HFFc6 (cell line): ENCODE measurements at regions not wholly inside any gene's neighbourhood (a gene's known extent, or its start where the extent isn't known, plus 50 kb on each side); places are given as distances from the start of the nearest gene placed in this dataset.
"Not testable (repeated sequence)": the region's sequence is repeated elsewhere in the genome, so short reads cannot be mapped to it uniquely, and the experiment has no call there.

Source experiments
- DNase-seq: peaks from one replicate; pipeline ENCODE4 v3.0.0-alpha.2; 2018
- H3K27ac Mint-ChIP-seq: 2 replicates; pipeline ENCODE4 v1.8.0; 2020; ENCODE audit warnings: mild to moderate bottlenecking, mixed read lengths
- H3K27me3 Mint-ChIP-seq: 2 replicates; pipeline ENCODE4 v1.8.0; 2021; ENCODE audit warnings: mild to moderate bottlenecking, moderate library complexity, mixed read lengths; ENCODE audit not compliant: insufficient read depth
- H3K36me3 Mint-ChIP-seq: 2 replicates; pipeline ENCODE4 v1.8.0; 2021; ENCODE audit warnings: low read depth, mixed read lengths
- H3K4me1 Mint-ChIP-seq: 2 replicates; pipeline ENCODE4 v1.8.0; 2020; ENCODE audit warnings: low read depth, mixed read lengths
- H3K4me3 Mint-ChIP-seq: 2 replicates; pipeline ENCODE4 v1.8.0; 2020; ENCODE audit warnings: mild to moderate bottlenecking, moderate library complexity, mixed read lengths
- H3K9me3 Mint-ChIP-seq: 2 replicates; pipeline ENCODE4 v1.8.0; 2020; ENCODE audit warnings: mild to moderate bottlenecking, mixed read lengths
- CTCF ChIP-seq: fragments of 200-600 bp; sonication (generic); IDR thresholded peaks from 2 replicates; pipeline ENCODE4 v1.5.0; 2021; ENCODE audit warnings: antibody characterized with exemption, mild to moderate bottlenecking

- Mint-ChIP-seq H3K27me3 (peaks cover 35% of the 10 kb centered on the region), H3K27ac (no peak overlapping the region)
Observed at GRCh38 chr20:63139356-63139755, 76.6 kb downstream of the YTHDF1 start.

DNA sequence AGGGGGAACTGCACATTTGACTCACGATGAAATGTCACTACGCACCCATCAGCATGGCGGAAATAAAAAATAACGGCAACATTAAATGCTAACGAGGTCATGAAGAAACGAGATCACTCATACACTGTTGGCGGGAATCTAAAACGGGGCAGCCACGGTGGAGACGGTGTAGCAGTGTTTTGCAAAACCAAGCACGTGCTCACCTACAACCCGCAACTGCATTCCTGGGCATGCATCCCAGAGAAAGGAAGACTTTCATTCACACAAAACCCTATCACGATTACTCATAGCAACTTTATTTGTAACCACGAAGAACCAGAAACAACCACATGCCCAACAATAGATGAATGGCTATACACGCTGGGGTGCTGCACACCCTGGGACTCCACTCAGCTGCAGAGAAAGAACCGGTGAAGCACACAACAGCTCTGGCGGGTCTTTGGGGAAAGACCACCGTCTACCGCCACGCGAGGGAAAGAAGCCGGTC lies 77.0 kb downstream of the YTHDF1 start:
- H3K27ac Mint-ChIP-seq: no peak overlapping the region
- no peak overlapping the region for H3K4me3 Mint-ChIP-seq
- TF ChIP-seq CTCF: no peak
- peaks cover 4% of the 10 kb centered on the region; the same call in 1 of the 2 replicates for H3K36me3 Mint-ChIP-seq
- H3K27me3 Mint-ChIP-seq: peaks cover 31% of the 10 kb centered on the region
- H3K4me1 Mint-ChIP-seq: no peaks in the 10 kb centered on the region; the same call in 1 of the 2 replicates
- no peak for DNase-seq
- no peaks in the 10 kb centered on the region for H3K9me3 Mint-ChIP-seq

More at GRCh38 chr20:63139356-63139755, 76.6 kb downstream of the YTHDF1 start:
- no peak overlapping the region for H3K4me3 Mint-ChIP-seq
- no peak for DNase-seq
- no peak for TF ChIP-seq CTCF
- H3K9me3 Mint-ChIP-seq: no peaks in the 10 kb centered on the region
- no peaks in the 10 kb centered on the region; the same call in 1 of the 2 replicates for H3K4me1 Mint-ChIP-seq
- peaks cover 4% of the 10 kb centered on the region; the same call in 1 of the 2 replicates for H3K36me3 Mint-ChIP-seq

- Mint-ChIP-seq H3K36me3 (peaks cover under 1% of the 10 kb centered on the region; the same call in 1 of the 2 replicates), H3K9me3 (no peaks in the 10 kb centered on the region), H3K4me3 (no peak overlapping the region), H3K27ac (no peak overlapping the region), H3K4me1 (no peaks in the 10 kb centered on the region; the same call in 1 of the 2 replicates), H3K27me3 (peaks cover 28% of the 10 kb centered on the region)
- DNase-seq: no peak
- TF ChIP-seq CTCF: no peak
Observed at GRCh38 chr20:63137851-63138415, 78.0 kb downstream of the YTHDF1 start.

GRCh38 chr20:63136296-63136695 lies 79.6 kb downstream of the YTHDF1 start:
- no peak overlapping the region for H3K27ac Mint-ChIP-seq
- H3K36me3 Mint-ChIP-seq: no peaks in the 10 kb centered on the region
- no peaks in the 10 kb centered on the region for H3K9me3 Mint-ChIP-seq
- H3K4me1 Mint-ChIP-seq: no peaks in the 10 kb centered on the region; the same call in 1 of the 2 replicates
- no peak overlapping the region for H3K4me3 Mint-ChIP-seq
- no peak for DNase-seq
- peaks cover 30% of the 10 kb centered on the region for H3K27me3 Mint-ChIP-seq
- TF ChIP-seq CTCF: no peak

DNA sequence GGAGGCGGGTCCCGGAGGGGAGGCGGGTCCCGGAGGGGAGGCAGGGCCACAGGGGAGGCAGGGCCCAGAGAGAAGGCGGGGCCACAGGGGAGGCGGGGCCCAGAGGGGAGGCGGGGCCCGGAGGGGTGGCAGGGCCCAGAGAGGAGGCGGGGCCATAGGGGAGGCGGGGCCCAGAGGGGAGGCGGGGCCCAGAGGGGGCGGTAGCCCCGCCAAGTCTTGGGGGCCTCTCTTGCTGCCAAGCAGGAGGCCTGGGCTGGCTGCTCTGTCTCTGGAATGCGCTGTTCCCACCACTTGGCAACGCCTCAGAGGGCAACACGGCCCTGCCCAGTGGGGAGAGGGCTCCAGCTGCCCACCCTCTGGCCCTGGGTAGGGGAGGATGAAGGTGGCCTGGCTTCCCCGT lies 80.5 kb downstream of the YTHDF1 start:
- H3K27me3 Mint-ChIP-seq: peaks cover 26% of the 10 kb centered on the region
- no peaks in the 10 kb centered on the region for H3K9me3 Mint-ChIP-seq
- DNase-seq: no peak
- H3K4me1 Mint-ChIP-seq: no peaks in the 10 kb centered on the region; the same call in 1 of the 2 replicates
- no peaks in the 10 kb centered on the region for H3K36me3 Mint-ChIP-seq
- H3K27ac Mint-ChIP-seq: no peak overlapping the region
- no peak overlapping the region for H3K4me3 Mint-ChIP-seq
- TF ChIP-seq CTCF: no peak

DNA sequence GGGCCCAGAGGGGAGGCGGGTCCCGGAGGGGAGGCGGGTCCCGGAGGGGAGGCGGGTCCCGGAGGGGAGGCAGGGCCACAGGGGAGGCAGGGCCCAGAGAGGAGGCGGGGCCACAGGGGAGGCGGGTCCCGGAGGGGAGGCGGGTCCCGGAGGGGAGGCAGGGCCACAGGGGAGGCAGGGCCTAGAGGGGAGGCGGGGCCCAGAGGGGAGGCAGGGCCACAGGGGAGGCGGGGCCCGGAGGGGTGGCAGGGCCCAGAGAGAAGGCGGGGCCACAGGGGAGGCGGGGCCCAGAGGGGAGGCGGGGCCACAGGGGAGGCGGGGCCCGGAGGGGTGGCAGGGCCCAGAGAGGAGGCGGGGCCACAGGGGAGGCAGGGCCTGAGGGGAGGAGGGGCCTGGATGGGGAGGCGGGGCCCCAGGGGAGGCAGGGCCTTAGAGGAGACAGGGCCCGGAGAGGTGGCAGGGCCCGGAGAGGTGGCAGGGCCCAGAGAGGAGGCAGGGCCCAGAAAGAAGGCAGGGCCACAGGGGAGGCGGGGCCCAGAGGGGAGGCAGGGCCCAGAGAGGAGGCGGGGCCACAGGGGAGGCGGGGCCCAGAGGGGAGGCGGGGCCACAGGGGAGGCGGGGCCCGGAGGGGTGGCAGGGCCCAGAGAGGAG lies 81.1 kb downstream of the YTHDF1 start:
- not testable (repeated sequence) for H3K36me3 Mint-ChIP-seq, H3K4me1 Mint-ChIP-seq
- H3K27me3 Mint-ChIP-seq: peaks cover 29% of the 10 kb centered on the region

More for the DNA sequence above, 81.1 kb downstream of the YTHDF1 start:
- H3K4me3 Mint-ChIP-seq, H3K27ac Mint-ChIP-seq, DNase-seq, H3K9me3 Mint-ChIP-seq: not testable (repeated sequence)
